Skeletal muscle cell (primary cell): ENCODE measurements at regions not wholly inside any gene's neighbourhood (a gene's known extent, or its start where the extent isn't known, plus 50 kb on each side); places are given as distances from the start of the nearest gene placed in this dataset.
"Not testable (repeated sequence)": the region's sequence is repeated elsewhere in the genome, so short reads cannot be mapped to it uniquely, and the experiment has no call there.

Experiments
- DNase-seq: peaks from one replicate; pipeline ENCODE4 v3.0.0-alpha.2; 2010; ENCODE audit warnings: low read depth
- H3K4me3 ChIP-seq: 2 replicates; pipeline ENCODE4 v1.5.1; 2011; ENCODE audit warnings: low read depth, mild to moderate bottlenecking, control low read depth, low read length, moderate library complexity

GRCh38 chr6:168826726-168827585, 386.0 kb downstream of the SMOC2 start:
- no peak for DNase-seq
- H3K4me3 ChIP-seq, result no peak overlapping the region

DNA sequence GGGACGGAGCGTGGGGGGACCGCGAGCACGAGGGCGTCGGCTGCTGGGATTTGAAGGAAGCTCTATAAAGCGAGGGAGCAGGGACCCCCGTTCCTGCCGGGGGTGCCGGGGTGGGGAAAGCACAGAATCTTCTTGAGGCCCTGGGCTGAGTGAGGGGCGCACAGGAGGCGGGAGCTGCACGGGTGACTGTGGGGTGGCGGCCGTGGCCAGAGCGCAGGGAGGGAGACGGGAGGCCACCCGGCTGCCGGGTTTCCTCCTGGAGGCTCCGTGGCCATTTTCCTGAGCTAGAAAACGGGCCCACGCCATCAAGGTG, 385.1 kb downstream of the SMOC2 start:
- DNase-seq, result no peak
- H3K4me3 ChIP-seq, result no peak overlapping the region

GRCh38 chr6:168825226-168826077, 384.5 kb downstream of the SMOC2 start:
- H3K4me3 ChIP-seq, result no peak overlapping the region
- DNase-seq, result no peak

DNA sequence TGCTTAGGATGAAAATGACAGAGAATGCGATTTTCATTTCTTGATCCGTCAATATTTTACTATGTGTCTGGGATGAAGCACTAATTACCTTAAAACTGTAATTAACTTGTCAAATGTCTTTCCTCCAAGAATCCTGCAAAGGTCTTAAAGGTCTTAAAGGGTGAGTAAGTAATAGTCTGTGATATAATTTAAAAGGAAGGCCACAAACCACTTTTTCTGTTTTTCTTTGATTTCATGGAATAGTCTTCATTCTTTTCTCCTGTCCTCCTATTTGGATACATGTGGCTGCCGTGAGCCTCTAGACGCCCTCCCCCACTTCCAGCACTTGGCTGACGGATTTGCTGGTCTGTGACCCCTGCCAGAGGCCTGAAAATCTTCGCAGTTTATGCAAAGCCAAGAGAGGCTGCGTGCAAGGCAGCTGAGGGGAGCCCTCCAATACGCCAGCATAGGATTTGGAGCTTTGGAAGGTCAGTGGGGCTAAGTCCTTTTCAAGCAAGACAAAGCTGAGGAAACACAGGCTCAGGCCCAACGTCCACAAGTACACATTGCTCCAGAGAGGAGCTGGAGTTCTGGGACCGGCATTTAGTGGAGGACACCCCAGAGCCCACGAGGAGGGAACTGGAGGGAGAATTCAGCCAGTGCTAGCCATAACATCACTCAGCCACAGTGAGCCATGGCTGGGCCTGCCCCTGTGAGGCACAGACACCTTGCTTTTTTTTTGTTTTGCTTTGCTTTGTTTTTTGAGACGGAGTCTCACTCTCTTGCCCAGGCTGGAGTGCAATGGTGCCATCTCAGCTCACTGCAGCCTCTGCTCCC, 382.6 kb downstream of the SMOC2 start:
- H3K4me3 ChIP-seq, result no peak overlapping the region
- no peak for DNase-seq

- no peak for DNase-seq
- H3K4me3 ChIP-seq, result no peak overlapping the region
These were observed 381.4 kb downstream of the SMOC2 start for GRCh38 chr6:168822376-168822775.

DNA sequence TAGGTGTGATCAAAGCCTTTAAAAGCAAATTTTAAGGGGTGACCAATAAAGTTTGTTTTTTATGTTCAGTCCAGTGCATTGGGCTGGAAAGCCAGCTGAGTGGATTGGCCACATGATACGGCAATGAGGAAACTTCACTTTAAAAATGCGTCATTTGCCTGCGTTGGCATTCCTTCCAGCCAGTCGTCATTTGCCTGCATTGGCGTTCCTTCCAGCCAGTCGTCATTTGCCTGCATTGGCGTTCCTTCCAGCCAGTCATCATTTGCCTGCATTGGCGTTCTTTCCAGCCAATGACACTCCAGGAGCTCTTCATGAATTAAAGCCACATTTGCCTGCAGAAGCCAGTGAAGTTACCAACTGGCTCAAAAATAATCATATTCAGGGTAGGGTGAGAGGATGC, 378.6 kb downstream of the SMOC2 start:
- DNase-seq, result no peak
- no peak overlapping the region for H3K4me3 ChIP-seq

GRCh38 chr6:168817558-168818159, 376.7 kb downstream of the SMOC2 start:
- no peak overlapping the region for H3K4me3 ChIP-seq
- no peak for DNase-seq

- H3K4me3 ChIP-seq, result no peak overlapping the region
- DNase-seq, result no peak
These were observed 374.2 kb downstream of the SMOC2 start for GRCh38 chr6:168815229-168815628.

DNA sequence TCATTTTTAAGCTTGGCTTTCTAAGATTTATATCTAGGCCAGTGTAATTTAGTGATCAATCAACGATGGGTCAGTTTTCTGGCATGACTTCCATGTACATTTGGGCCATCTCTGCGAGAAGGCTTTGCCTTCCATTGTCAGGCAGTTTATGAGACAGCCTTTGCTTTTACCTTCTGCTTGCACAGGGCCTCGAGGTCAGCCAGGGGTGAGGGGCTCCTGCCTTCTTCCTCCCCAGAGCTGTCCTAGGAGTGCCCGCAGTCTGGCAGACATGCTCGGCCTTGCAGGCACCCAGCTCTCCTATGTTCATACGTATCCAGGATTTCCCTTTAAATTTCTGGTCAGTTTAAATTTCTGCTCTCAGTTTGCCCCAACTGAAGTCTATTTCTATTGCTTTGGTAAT, 367.2 kb downstream of the SMOC2 start:
- no peak for DNase-seq
- no peak overlapping the region for H3K4me3 ChIP-seq

DNA sequence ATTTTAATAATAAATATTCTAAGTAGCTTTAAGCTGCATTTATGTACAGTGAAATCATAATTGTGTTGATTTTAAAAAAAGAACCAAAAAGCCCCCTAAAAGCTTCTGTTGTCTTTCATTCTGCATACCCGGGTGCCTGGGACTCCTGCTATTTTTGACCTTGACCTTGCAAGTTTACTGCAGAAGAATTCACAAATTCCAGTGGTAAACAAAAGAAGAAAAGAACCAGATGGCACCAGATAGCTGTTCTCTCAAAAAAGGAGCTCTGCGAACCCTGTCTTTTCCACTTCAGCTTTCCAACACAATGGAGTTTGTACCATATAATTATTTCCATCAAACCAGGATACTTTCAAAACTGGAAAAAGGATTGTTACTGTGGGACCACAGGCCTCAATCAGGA, 363.3 kb downstream of the SMOC2 start:
- H3K4me3 ChIP-seq, result no peak overlapping the region
- DNase-seq, result no peak

GRCh38 chr6:168803874-168804273, 362.9 kb downstream of the SMOC2 start:
- H3K4me3 ChIP-seq, result no peak overlapping the region
- no peak for DNase-seq

DNA sequence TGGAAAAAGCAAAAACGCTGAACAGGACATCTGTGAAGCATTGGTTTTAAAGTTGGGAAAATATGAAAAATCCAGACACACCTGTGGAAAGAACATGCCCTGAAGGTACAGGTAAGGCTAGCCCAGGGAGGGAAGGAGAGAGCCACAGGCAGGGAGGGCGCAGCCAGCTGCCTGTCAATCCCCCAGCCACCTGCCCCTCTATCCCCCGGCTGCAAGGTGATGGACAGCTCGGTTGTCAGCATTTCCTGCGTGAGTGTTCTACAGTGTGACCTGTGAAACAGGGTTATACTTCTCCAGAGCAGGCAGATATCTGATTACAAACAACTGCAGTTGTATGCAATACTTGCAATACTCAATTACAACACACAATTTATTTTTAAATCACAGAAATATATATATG, 358.1 kb downstream of the SMOC2 start:
- no peak for DNase-seq
- no peak overlapping the region for H3K4me3 ChIP-seq

DNA sequence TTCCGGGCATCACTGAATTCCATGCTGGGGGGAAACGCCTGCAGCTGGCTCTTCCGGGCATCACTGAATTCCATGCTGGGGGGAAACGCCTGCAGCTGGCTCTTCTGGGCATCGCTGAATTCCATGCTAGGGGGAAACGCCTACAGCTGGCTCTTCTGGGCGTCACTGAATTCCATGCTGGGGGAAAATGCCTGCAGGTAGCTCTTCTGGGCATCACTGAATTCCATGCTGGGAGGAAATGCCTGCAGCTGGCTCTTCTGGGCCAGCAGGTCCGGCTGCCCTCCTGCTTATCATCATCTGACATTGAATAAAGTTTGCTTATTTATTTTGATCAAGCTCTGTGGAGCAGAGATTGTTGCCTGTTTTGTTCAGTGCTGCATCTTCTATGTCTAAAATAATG, 355.1 kb downstream of the SMOC2 start:
- H3K4me3 ChIP-seq, result no peak overlapping the region
- DNase-seq, result no peak

DNA sequence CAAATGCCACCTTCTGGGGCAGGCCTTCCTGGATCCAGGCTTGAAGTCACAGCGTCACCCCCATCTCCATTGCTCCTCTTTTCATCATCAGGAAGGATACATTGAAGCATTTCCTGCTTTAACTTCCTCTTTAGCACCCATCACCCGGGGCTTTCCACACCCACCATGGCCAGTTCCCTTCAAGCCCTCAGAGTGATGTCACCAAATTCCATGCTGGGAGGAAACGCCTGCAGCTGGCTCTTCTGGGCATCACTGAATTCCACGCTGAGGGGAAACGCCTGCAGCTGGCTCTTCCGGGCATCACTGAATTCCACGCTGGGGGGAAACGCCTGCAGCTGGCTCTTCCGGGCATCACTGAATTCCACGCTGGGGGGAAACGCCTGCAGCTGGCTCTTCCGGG, 354.6 kb downstream of the SMOC2 start:
- not testable (repeated sequence) for H3K4me3 ChIP-seq, DNase-seq

DNA sequence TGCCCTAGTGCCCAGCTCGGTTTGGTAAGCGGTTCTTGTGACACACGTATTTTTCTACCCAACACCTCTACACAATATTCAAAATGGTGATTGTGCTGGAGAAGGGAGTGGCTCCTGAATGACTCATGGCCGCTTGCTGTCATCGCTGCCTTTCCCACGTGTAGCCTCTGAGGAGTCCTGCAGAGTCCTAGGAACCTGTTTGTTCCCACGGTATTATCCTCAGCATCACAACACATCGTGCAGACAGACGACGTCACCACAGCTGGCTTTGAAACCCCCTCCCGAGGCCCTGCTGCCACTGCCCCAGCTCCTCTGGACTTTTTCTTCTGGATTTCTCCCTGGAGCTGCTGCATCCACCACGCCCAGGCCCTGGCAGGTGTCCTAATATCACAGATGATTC, 353.5 kb downstream of the SMOC2 start:
- DNase-seq, result no peak
- no peak overlapping the region for H3K4me3 ChIP-seq

DNA sequence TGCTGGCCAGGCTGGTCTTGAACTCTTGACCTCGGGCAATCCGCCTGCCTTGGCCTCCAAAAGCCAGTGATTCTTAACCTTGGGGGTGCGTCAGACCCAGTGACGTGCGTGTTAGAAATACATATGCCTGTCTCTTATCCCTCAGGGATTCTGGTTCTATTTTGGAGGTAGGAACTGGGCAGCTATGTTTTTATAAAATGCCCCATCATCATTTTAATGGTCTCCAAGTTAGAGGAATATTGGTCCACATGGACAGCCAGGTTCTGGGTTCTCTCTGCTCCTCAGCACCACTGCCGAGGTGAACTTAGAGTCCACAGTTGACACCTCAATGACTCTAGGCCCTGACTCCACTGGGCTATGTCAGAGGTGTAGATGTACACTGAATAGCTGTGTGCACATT, 352.7 kb downstream of the SMOC2 start:
- DNase-seq, result no peak

DNA sequence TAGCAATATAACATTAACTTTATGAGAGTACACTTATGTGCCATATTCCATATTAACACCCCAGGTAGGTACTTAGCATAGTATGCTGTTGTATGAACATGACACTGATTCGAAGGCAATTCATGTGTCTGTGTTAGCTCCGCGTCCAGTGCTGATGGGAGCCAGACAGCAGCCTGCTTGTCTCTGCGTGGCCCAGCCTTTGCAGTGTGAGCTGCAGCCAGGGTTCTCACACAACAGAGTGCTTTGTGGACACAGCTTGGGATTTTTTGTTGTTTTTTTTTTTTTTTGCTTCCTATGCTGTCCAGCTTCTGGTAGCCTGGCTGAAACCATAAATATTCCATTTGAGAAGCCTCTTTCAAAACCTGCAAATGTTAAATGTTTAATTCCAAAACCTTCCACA, 350.9 kb downstream of the SMOC2 start:
- no peak for DNase-seq

More for the DNA sequence above, 352.7 kb downstream of the SMOC2 start:
- H3K4me3 ChIP-seq, result no peak overlapping the region

GRCh38 chr6:168789699-168790098, 348.7 kb downstream of the SMOC2 start:
- DNase-seq, result no peak
- H3K4me3 ChIP-seq, result no peak overlapping the region

More for the DNA sequence above, 350.9 kb downstream of the SMOC2 start:
- no peak overlapping the region for H3K4me3 ChIP-seq

DNA sequence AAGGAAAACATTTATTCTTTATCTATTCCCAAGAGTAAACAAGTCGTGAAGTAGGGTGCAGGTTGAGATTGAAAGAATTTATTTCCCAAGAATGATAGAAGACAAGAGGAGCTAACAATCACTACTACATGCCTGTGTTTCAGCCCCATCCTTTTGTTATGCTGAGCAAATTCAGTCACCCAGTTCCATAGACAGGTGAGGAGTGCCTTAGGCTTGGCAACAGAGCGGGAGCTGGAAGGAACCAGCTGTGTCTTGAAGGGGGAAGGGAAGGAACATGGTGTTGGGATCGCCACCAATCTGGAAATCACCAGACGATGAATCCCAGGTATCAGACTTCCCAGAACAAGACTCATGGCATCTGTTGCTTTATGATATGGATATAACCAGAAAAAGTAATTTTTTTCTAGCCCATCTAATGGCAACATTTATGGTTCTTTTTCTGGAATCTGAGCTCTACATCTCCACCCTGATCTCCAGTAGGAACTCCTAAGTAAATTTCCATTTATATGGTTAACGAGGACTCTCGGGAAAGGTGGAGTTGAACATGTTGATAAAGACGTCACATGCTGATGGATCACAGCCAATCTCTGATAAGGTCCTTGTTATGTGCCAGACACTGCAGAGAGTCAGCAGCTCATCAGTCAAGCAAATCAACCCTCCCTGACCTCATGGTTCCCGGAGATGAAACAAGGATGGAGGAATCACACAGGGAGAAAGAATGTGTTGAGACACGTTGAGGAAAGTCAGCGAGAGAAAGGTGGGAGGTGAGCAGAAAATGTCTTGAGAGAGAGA, 344.9 kb downstream of the SMOC2 start:
- H3K4me3 ChIP-seq, result no peak overlapping the region
- DNase-seq, result no peak
